GM21447 (cell line): ENCODE measurements at regions not wholly inside any gene's neighbourhood (a gene's known extent, or its start where the extent isn't known, plus 50 kb on each side); places are given as distances from the start of the nearest gene placed in this dataset.

Experiments used
- ATAC-seq: cut with Tn5 transposase; IDR thresholded peaks from one replicate; pipeline ENCODE4 v1.9.1; 2021; ENCODE audit not compliant: unreplicated experiment

DNA sequence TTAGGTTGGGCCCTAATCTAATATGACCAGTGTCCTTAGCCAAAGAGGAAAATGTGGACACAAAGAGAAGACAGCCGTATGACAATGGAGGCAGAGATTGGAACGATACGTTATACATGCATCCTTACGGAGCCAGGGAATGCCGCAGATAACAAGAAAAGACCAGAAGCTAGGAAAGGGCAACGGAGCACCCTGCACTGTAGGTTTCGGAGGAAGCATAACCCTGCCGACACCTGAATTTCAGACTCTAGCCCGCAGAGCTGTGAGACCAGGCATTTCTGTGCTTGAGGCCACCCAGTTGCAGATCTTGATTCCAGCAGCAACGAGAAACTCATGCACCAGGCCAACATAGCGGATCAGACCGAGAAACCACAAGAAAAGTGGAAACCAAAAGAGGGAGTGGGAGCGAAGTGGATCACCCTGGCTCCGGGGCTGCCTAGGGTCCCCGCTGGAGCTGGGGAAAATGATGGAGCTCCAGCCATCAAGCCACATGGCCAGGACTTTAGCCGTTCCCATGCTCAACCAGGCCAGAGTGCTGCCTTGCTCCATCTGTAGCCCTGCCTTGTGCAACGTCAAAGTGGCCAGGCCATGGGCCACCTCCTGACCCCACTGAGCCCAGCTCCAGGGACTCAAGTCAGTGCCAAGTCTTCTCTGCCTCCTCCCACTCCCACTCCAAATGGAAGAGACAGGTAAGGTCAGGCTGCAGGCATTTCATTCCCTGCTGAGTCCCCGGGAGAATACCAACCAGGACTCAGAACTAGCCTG lies 51.7 kb upstream of the RPL38 start:
- no peak for ATAC-seq

DNA sequence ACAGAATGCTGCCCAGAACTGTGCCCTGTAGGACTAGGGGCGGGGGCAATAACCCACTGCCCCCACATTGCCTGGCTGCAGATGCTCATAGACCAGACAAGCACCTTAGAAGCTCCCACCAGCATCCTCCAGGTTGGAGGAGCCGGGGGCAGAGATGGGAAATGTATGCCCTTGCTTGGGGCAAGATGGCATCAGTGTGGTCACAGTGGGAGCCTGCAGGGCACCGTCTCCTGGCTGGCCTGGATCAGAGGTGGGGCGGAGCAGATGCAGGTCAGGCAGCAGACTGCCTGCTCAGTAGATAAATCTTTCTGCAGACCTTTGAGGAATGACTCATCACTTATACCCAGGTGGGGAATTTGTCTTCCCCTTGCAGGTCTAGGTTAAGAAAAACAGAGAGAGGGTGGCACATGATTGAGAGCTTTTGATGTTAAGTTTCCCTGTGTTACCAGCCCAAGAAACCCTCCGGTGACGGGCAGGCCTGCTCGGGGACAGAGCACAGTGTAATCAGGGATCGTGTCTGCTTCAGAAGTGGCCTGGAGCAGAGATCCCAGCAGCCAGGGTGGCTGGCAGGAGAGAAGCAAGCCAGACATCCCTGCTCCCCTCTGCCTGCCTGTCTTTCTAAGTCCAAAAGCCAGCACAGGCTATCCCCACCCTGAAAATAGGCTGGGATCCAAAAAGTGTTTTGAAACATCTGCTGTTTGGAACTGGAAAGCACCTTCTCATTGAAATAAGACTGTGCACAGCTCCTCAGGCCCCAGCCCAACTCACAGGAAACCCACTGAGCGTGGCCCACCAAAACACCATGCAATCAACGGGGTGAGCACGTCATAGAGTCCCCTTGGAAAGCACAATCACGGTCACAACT lies 50.7 kb upstream of the RPL38 start:
- no peak for ATAC-seq

DNA sequence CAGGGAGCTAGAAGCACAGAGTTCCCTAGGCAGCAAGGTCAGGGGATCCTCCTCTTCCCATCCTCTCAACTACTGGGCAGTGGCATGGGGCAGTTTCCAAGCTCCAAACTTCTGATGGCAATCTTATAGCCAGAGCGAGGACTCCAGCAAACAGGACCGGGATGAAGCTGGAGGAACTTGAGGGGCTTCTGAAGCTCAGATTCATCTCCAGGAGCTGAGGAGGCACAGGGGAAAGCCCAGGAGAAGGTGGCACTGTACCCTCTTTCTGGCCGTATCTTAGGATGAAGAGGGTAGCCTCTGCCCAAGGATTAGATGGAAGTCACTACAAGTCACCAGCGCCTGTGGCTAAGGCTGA lies 50.0 kb upstream of the RPL38 start:
- ATAC-seq, result no peak
